ENCODE measurements at regions not wholly inside any gene's neighbourhood (a gene's known extent, or its start where the extent isn't known, plus 50 kb on each side); places are given as distances from the start of the nearest gene placed in this dataset.
A peak's percentile ranks its signal among the peaks of the same experiment; 100 is the strongest.

DNA sequence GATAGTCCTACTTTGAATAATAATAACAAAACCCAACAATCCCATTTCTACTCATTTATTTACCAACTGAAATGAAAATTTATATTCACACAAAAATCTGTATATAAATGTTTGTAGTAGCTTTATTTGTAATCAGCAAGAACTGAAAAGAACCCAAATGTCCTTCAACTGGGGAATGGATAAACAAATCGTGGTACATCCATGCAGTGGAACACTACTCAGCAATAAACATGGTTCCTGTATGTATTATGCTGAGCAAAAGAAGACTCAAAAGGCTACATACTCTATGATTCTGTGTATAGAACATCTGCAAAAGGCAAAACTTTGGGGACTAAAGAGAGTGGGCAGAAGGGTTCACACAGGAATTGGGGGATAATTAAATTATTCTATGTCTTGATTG is 136.1 kb upstream of the HAND1 start:
- 56 to 60% methylated on average over 1 of the region's 1 CpG for WGBS, 2 donors
- intact Hi-C loops (cut with DNase I), result no loop called here
- Histone ChIP-seq H3K36me3 (no peaks in the 10 kb centered on the region), H3K27ac (no peak overlapping the region), H3K4me1 (peaks cover 0 to 10% (median 0%) of the 10 kb centered on the region in 3 donors), H3K9me3 (no peaks in the 10 kb centered on the region), H3K27me3 (peaks cover 0 to 28% (median 0%) of the 10 kb centered on the region in 4 donors), H3K4me3 (no peak overlapping the region)
- ATAC-seq, result no peak
- TF ChIP-seq, protein P1, sequence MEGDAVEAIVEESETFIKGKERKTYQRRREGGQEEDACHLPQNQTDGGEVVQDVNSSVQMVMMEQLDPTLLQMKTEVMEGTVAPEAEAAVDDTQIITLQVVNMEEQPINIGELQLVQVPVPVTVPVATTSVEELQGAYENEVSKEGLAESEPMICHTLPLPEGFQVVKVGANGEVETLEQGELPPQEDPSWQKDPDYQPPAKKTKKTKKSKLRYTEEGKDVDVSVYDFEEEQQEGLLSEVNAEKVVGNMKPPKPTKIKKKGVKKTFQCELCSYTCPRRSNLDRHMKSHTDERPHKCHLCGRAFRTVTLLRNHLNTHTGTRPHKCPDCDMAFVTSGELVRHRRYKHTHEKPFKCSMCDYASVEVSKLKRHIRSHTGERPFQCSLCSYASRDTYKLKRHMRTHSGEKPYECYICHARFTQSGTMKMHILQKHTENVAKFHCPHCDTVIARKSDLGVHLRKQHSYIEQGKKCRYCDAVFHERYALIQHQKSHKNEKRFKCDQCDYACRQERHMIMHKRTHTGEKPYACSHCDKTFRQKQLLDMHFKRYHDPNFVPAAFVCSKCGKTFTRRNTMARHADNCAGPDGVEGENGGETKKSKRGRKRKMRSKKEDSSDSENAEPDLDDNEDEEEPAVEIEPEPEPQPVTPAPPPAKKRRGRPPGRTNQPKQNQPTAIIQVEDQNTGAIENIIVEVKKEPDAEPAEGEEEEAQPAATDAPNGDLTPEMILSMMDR (IDR thresholded peaks at IDR 0.05), result no peak
- FAIRE-seq, result no peak
- no peak for DNase-seq

- no peaks in the 10 kb centered on the region for H3K9me3 ChIP-seq
- intact Hi-C loops (cut with DNase I), result no loop called here
- peaks cover 0 to 10% (median 0%) of the 10 kb centered on the region in 3 donors for H3K4me1 ChIP-seq
- H3K36me3 ChIP-seq, result no peaks in the 10 kb centered on the region
- DNase-seq (no peak), FAIRE-seq (no peak), ATAC-seq (no peak)
- 61 to 78% methylated on average over 5 of the region's 5 CpGs for WGBS, 2 donors
- H3K27ac ChIP-seq, result no peak overlapping the region
- peaks cover 0 to 28% (median 0%) of the 10 kb centered on the region in 4 donors for H3K27me3 ChIP-seq
- no peak overlapping the region for H3K4me3 ChIP-seq
- TF ChIP-seq, protein P1 (IDR thresholded peaks at IDR 0.05), result no peak
These were observed 134.6 kb upstream of the HAND1 start for GRCh38 chr5:154612666-154613065.

- DNase-seq, result no peak
- Histone ChIP-seq H3K27ac (no peak overlapping the region), H3K9me3 (no peaks in the 10 kb centered on the region), H3K4me3 (peak overlapping the region in 1 of 4 donors; percentile 46), H3K27me3 (peaks cover 0 to 28% (median 0%) of the 10 kb centered on the region in 4 donors), H3K36me3 (no peaks in the 10 kb centered on the region), H3K4me1 (peaks cover 0 to 10% (median 0%) of the 10 kb centered on the region in 3 donors)
- ATAC-seq, result peak; percentile 15 to 52 (median 21)
- TF ChIP-seq, protein P1 (IDR thresholded peaks at IDR 0.05), result no peak
- intact Hi-C loops (cut with DNase I), result no loop called here
- no peak for FAIRE-seq
- WGBS, 2 donors, result 6 to 8% methylated on average over 23 of the region's 23 CpGs
These were observed 133.3 kb upstream of the HAND1 start for GRCh38 chr5:154611341-154611767.

DNA sequence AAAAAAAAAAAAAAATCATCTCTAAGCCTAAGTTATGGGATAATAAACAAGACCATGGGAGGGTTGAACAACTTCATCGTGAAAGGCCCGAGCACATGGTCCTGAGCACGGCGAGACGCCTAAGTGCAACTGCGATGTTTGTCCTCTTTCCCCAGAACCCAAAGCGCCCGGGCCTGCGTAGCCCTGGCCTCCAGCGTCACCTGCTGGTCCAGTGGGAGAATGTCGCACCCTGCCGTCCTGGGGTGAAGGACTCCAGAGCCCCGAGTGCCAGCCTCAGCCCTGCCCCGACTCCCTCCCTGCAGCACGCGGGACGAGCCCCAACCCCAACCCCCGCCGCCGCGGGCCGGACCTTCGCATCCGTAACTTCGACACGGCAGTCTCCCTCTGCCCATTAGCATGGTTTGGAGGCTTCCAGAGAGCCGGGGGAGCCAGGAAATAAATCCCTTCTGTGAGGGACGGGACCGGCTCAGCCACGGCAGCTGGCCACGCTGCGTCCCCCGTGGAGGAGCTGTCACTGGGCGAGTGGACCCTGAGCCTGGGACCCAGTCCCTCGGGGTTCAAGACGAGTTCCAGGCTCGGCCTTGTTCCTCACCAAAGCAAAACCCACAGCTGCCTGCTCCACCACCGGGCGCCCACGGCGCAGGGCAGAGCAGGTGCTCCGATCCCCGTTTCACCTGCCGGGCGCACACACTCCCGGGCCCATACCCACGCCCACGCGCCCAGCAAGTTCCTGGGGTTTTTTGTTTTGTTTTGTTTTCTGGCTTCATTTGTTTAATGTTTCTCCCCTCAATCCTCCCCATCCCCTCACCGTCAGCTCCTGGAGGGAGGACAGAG is 132.5 kb upstream of the HAND1 start:
- TF ChIP-seq, protein P1 (IDR thresholded peaks at IDR 0.05), result peak; percentile 45 to 83 (median 74)
- FAIRE-seq, result no peak
- Histone ChIP-seq H3K27ac (no peak overlapping the region), H3K4me3 (peak overlapping the region in 2 of 4 donors; percentile 9 to 46), H3K36me3 (no peaks in the 10 kb centered on the region), H3K9me3 (no peaks in the 10 kb centered on the region), H3K27me3 (peaks cover 0 to 28% (median 0%) of the 10 kb centered on the region in 4 donors), H3K4me1 (peaks cover 0 to 10% (median 0%) of the 10 kb centered on the region in 3 donors)
- ATAC-seq, result peak; percentile 96 to 100 (median 99)
- DNase-seq, result peak; percentile 50 to 91 (median 79)
- 2 to 3% methylated on average over 45 to 50 of the region's 50 CpGs for WGBS, 2 donors
- intact Hi-C loops (cut with DNase I), result no loop called here

DNA sequence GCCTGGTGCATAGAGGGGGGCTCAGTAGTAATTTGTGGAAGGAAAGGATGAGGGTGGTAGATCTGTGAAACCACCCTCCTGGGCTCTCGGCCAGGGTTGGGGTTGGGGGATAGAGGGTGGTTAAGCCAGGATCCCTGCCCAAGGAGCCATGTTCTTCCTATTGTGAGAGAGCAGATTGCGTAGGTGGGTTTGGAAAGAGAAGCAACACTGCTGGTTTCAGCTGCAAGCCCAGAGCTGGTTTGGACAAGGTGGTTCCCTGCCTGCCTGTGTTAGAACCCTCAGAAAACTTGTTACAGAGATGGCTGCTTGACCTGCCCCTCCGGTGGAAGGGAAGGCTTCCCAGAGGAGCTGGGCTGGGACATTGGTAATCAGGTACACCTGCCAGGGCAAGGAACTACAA is 131.2 kb upstream of the HAND1 start:
- DNase-seq (no peak), FAIRE-seq (no peak), ATAC-seq (no peak)
- Histone ChIP-seq H3K36me3 (no peaks in the 10 kb centered on the region), H3K27me3 (peaks cover 0 to 28% (median 0%) of the 10 kb centered on the region in 4 donors), H3K4me1 (peaks cover 0 to 10% (median 0%) of the 10 kb centered on the region in 3 donors), H3K27ac (no peak overlapping the region), H3K9me3 (no peaks in the 10 kb centered on the region), H3K4me3 (no peak overlapping the region)
- TF ChIP-seq, protein P1 (IDR thresholded peaks at IDR 0.05), result no peak
- WGBS, 2 donors, result 62 to 80% methylated on average over 3 of the region's 3 CpGs
- intact Hi-C loops (cut with DNase I), result loop anchor here in 2 of 3 donors (5.0 to 10.0 kb wide), 2 partner anchors 142 to 144 kb away; no protein-coding TSS in a partner anchor
